Fibroblast of lung (primary cell): ENCODE measurements at regions not wholly inside any gene's neighbourhood (a gene's known extent, or its start where the extent isn't known, plus 50 kb on each side); places are given as distances from the start of the nearest gene placed in this dataset.

Experiments used
- EZH2 ChIP-seq: IDR thresholded peaks from 2 replicates; pipeline ENCODE4 v1.5.1; 2012; ENCODE audit warnings: low read length, control low read depth, mild to moderate bottlenecking; ENCODE audit errors: missing control alignments
- TF ChIP-seq, protein P1 (sequence below), 2 donors: IDR thresholded peaks in 1 of 2; conservative IDR thresholded peaks in 1 of 2; 1 replicate in 1 of 2; 2 replicates in 1 of 2; pipeline ENCODE4 v1.5.1; 2011 to 2012; ENCODE audit warnings: low read length in 2 of 2, control low read depth in 1 of 2, inconsistent platforms in 1 of 2, low read depth in 1 of 2, mild to moderate bottlenecking in 1 of 2

DNA sequence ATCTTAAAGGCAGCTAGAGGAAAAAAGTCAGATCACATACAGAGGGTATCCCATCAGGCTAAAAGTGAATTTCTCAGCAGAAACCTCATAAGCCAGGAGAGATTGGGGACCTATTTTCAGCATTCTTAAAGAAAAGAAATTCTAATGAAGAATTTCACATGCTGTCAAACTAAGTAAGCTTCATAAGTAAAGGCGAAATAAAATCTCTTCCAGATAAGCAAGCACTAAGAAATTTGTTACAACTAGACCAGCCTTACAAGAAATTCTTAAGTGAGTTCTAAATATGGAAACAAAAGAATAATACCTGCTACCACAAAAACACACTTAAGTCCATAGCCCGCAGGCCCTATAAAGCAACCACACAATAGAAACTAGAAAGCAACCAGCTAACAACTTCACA is 186.1 kb downstream of the ETAA1 start:
- TF ChIP-seq, protein P1, sequence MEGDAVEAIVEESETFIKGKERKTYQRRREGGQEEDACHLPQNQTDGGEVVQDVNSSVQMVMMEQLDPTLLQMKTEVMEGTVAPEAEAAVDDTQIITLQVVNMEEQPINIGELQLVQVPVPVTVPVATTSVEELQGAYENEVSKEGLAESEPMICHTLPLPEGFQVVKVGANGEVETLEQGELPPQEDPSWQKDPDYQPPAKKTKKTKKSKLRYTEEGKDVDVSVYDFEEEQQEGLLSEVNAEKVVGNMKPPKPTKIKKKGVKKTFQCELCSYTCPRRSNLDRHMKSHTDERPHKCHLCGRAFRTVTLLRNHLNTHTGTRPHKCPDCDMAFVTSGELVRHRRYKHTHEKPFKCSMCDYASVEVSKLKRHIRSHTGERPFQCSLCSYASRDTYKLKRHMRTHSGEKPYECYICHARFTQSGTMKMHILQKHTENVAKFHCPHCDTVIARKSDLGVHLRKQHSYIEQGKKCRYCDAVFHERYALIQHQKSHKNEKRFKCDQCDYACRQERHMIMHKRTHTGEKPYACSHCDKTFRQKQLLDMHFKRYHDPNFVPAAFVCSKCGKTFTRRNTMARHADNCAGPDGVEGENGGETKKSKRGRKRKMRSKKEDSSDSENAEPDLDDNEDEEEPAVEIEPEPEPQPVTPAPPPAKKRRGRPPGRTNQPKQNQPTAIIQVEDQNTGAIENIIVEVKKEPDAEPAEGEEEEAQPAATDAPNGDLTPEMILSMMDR (conservative IDR thresholded peaks at IDR 0.05 in 1 of 2, IDR thresholded peaks at IDR 0.05 in 1 of 2; ENCODE audit: low read depth in 1 of 2, low read length in 2 of 2), result no peak
- TF ChIP-seq EZH2, result no peak
